Activated CD4-positive, alpha-beta memory T cell treated with anti-CD3 and anti-CD28 coated beads, Interleukin-2, amount 10 ng/mL, durations not matched to agents 7 days and 5 days (primary cell): ENCODE measurements at regions not wholly inside any gene's neighbourhood (a gene's known extent, or its start where the extent isn't known, plus 50 kb on each side); places are given as distances from the start of the nearest gene placed in this dataset.

Experiments used
- CTCF ChIA-PET: fragments of 350-600 bp; sonication (Branson Sonifier 250); formaldehyde crosslinking; loops from one replicate; lab custom pipeline; 2021; ENCODE audit warnings: antibody characterized with exemption, inconsistent platforms; lab: Charles Lee
- POLR2A ChIA-PET: fragments of 350-600 bp; sonication (Branson Sonifier 250); formaldehyde crosslinking; loops from one replicate; lab custom pipeline; 2021; ENCODE audit warnings: antibody characterized with exemption; lab: Charles Lee
- DNase-seq: peaks from one replicate; pipeline ENCODE4 v3.0.0-alpha.2; 2020
- H3K27ac Mint-ChIP-seq: one replicate; pipeline ENCODE4 v1.8.0; 2021; ENCODE audit warnings: mild to moderate bottlenecking, mixed read lengths
- H3K27me3 Mint-ChIP-seq: one replicate; pipeline ENCODE4 v1.8.0; 2021; ENCODE audit warnings: mixed read lengths
- H3K36me3 Mint-ChIP-seq: one replicate; pipeline ENCODE4 v1.8.0; 2021; ENCODE audit warnings: low read depth, mixed read lengths
- H3K4me1 Mint-ChIP-seq: one replicate; pipeline ENCODE4 v1.8.0; 2021; ENCODE audit warnings: mixed read lengths
- H3K4me3 Mint-ChIP-seq: one replicate; pipeline ENCODE4 v1.8.0; 2021; ENCODE audit warnings: mild to moderate bottlenecking, mixed read lengths
- H3K9me3 Mint-ChIP-seq: one replicate; pipeline ENCODE4 v1.8.0; 2021; ENCODE audit warnings: mixed read lengths

- H3K4me3 Mint-ChIP-seq = no peak overlapping the region
- no peaks in the 10 kb centered on the region for H3K4me1 Mint-ChIP-seq
- ChIA-PET CTCF (no interaction called here), POLR2A (no interaction called here)
- no peaks in the 10 kb centered on the region for H3K9me3 Mint-ChIP-seq
- H3K27me3 Mint-ChIP-seq = no peaks in the 10 kb centered on the region
- no peak overlapping the region for H3K27ac Mint-ChIP-seq
- no peaks in the 10 kb centered on the region for H3K36me3 Mint-ChIP-seq
- DNase-seq = no peak
Measured at GRCh38 chr1:14135070-14135469, 435.1 kb downstream of the PRDM2 start.

- H3K9me3 Mint-ChIP-seq = no peaks in the 10 kb centered on the region
- ChIA-PET CTCF (no interaction called here), POLR2A (no interaction called here)
- no peak overlapping the region for H3K4me3 Mint-ChIP-seq
- H3K36me3 Mint-ChIP-seq = no peaks in the 10 kb centered on the region
- H3K27me3 Mint-ChIP-seq = no peaks in the 10 kb centered on the region
- no peaks in the 10 kb centered on the region for H3K4me1 Mint-ChIP-seq
- H3K27ac Mint-ChIP-seq = no peak overlapping the region
- DNase-seq = no peak
Measured at GRCh38 chr1:14136152-14136763, 436.3 kb downstream of the PRDM2 start.

- POLR2A ChIA-PET = no interaction called here
Measured at GRCh38 chr1:14136881-14137280, 436.9 kb downstream of the PRDM2 start.

GRCh38 chr1:14137411-14138134, 437.6 kb downstream of the PRDM2 start:
- DNase-seq = no peak
- H3K4me3 Mint-ChIP-seq = no peak overlapping the region
- H3K27me3 Mint-ChIP-seq = no peaks in the 10 kb centered on the region
- no peaks in the 10 kb centered on the region for H3K9me3 Mint-ChIP-seq
- H3K27ac Mint-ChIP-seq = no peak overlapping the region
- ChIA-PET POLR2A (no interaction called here), CTCF (no interaction called here)
- H3K4me1 Mint-ChIP-seq = no peaks in the 10 kb centered on the region
- H3K36me3 Mint-ChIP-seq = no peaks in the 10 kb centered on the region

More at GRCh38 chr1:14136881-14137280, 436.9 kb downstream of the PRDM2 start:
- DNase-seq = no peak
- no peaks in the 10 kb centered on the region for H3K9me3 Mint-ChIP-seq
- no peaks in the 10 kb centered on the region for H3K27me3 Mint-ChIP-seq
- CTCF ChIA-PET = no interaction called here
- no peaks in the 10 kb centered on the region for H3K4me1 Mint-ChIP-seq
- no peaks in the 10 kb centered on the region for H3K36me3 Mint-ChIP-seq
- H3K27ac Mint-ChIP-seq = no peak overlapping the region
- no peak overlapping the region for H3K4me3 Mint-ChIP-seq

- DNase-seq = no peak
- POLR2A ChIA-PET = no interaction called here
- H3K9me3 Mint-ChIP-seq = no peaks in the 10 kb centered on the region
- H3K4me3 Mint-ChIP-seq = no peak overlapping the region
- H3K36me3 Mint-ChIP-seq = no peaks in the 10 kb centered on the region
- H3K27ac Mint-ChIP-seq = no peak overlapping the region
- CTCF ChIA-PET = no interaction called here
- H3K27me3 Mint-ChIP-seq = no peaks in the 10 kb centered on the region
- H3K4me1 Mint-ChIP-seq = no peaks in the 10 kb centered on the region
Measured at GRCh38 chr1:14138135-14138506, 438.1 kb downstream of the PRDM2 start.

GRCh38 chr1:14138687-14139086, 438.7 kb downstream of the PRDM2 start:
- ChIA-PET POLR2A (no interaction called here), CTCF (no interaction called here)
- no peaks in the 10 kb centered on the region for H3K27me3 Mint-ChIP-seq
- H3K36me3 Mint-ChIP-seq = no peaks in the 10 kb centered on the region
- no peak overlapping the region for H3K27ac Mint-ChIP-seq
- no peak for DNase-seq
- no peak overlapping the region for H3K4me3 Mint-ChIP-seq
- H3K4me1 Mint-ChIP-seq = no peaks in the 10 kb centered on the region
- H3K9me3 Mint-ChIP-seq = no peaks in the 10 kb centered on the region

- CTCF ChIA-PET = no interaction called here
- DNase-seq = no peak
- Mint-ChIP-seq H3K4me3 (no peak overlapping the region), H3K9me3 (no peaks in the 10 kb centered on the region), H3K4me1 (no peaks in the 10 kb centered on the region), H3K36me3 (no peaks in the 10 kb centered on the region), H3K27ac (no peak overlapping the region), H3K27me3 (no peaks in the 10 kb centered on the region)
- POLR2A ChIA-PET = no interaction called here
Measured at GRCh38 chr1:14140831-14141401, 440.9 kb downstream of the PRDM2 start.

- no peaks in the 10 kb centered on the region for H3K9me3 Mint-ChIP-seq
- DNase-seq = no peak
- H3K27me3 Mint-ChIP-seq = no peaks in the 10 kb centered on the region
- ChIA-PET CTCF (no interaction called here), POLR2A (no interaction called here)
- H3K4me3 Mint-ChIP-seq = no peak overlapping the region
- H3K27ac Mint-ChIP-seq = no peak overlapping the region
- H3K4me1 Mint-ChIP-seq = no peaks in the 10 kb centered on the region
- H3K36me3 Mint-ChIP-seq = no peaks in the 10 kb centered on the region
Measured at GRCh38 chr1:14141656-14142055, 441.7 kb downstream of the PRDM2 start.

GRCh38 chr1:14142397-14143100, 442.6 kb downstream of the PRDM2 start:
- Mint-ChIP-seq H3K36me3 (no peaks in the 10 kb centered on the region), H3K4me3 (no peak overlapping the region), H3K4me1 (no peaks in the 10 kb centered on the region), H3K9me3 (no peaks in the 10 kb centered on the region), H3K27me3 (no peaks in the 10 kb centered on the region), H3K27ac (no peak overlapping the region)
- ChIA-PET CTCF (no interaction called here), POLR2A (no interaction called here)
- DNase-seq = no peak

- CTCF ChIA-PET = no interaction called here
- no peak for DNase-seq
- Mint-ChIP-seq H3K36me3 (no peaks in the 10 kb centered on the region), H3K27me3 (no peaks in the 10 kb centered on the region), H3K9me3 (no peaks in the 10 kb centered on the region), H3K4me1 (no peaks in the 10 kb centered on the region), H3K4me3 (no peak overlapping the region), H3K27ac (no peak overlapping the region)
- POLR2A ChIA-PET = no interaction called here
Measured at GRCh38 chr1:14143777-14144176, 443.8 kb downstream of the PRDM2 start.

- DNase-seq = no peak
- ChIA-PET POLR2A (no interaction called here), CTCF (no interaction called here)
- Mint-ChIP-seq H3K36me3 (no peaks in the 10 kb centered on the region), H3K27me3 (no peaks in the 10 kb centered on the region), H3K27ac (no peak overlapping the region), H3K4me1 (no peaks in the 10 kb centered on the region), H3K4me3 (no peak overlapping the region), H3K9me3 (no peaks in the 10 kb centered on the region)
Measured at GRCh38 chr1:14148526-14148925, 448.5 kb downstream of the PRDM2 start.

GRCh38 chr1:14149431-14149830, 449.1 kb upstream of the KAZN start:
- Mint-ChIP-seq H3K4me3 (no peak overlapping the region), H3K36me3 (no peaks in the 10 kb centered on the region), H3K27ac (no peak overlapping the region), H3K4me1 (no peaks in the 10 kb centered on the region), H3K9me3 (no peaks in the 10 kb centered on the region), H3K27me3 (no peaks in the 10 kb centered on the region)
- ChIA-PET POLR2A (no interaction called here), CTCF (no interaction called here)
- no peak for DNase-seq

- Mint-ChIP-seq H3K36me3 (no peaks in the 10 kb centered on the region), H3K9me3 (no peaks in the 10 kb centered on the region), H3K4me1 (no peaks in the 10 kb centered on the region), H3K27ac (no peak overlapping the region), H3K27me3 (no peaks in the 10 kb centered on the region), H3K4me3 (no peak overlapping the region)
- DNase-seq = no peak
- POLR2A ChIA-PET = no interaction called here
- CTCF ChIA-PET = no interaction called here
Measured at GRCh38 chr1:14156543-14156942, 441.9 kb upstream of the KAZN start.
